ENCODE measurements at regions not wholly inside any gene's neighbourhood (a gene's known extent, or its start where the extent isn't known, plus 50 kb on each side); places are given as distances from the start of the nearest gene placed in this dataset.

GRCh38 chr10:9254353-9254752 lies 1199.9 kb downstream of the GATA3 start:
- TF ChIP-seq CTCF (IDR thresholded peaks at IDR 0.05) (no peak), POLR2A (IDR thresholded peaks at IDR 0.05) (no peak), POLR2AphosphoS5 (IDR thresholded peaks at IDR 0.05) (no peak), EP300 (IDR thresholded peaks at IDR 0.05) (no peak)
